H9 (cell line): ENCODE measurements at regions not wholly inside any gene's neighbourhood (a gene's known extent, or its start where the extent isn't known, plus 50 kb on each side); places are given as distances from the start of the nearest gene placed in this dataset.

Experiments
- DNase-seq: peaks from one replicate; pipeline ENCODE4 v3.0.0-alpha.2; 2017
- H2AFZ ChIP-seq: one replicate; pipeline ENCODE4 v1.6.1; 2013; ENCODE audit warnings: mild to moderate bottlenecking, low read length, control low read depth, moderate library complexity
- H2AK5ac ChIP-seq: 2 replicates; pipeline ENCODE4 v1.6.1; 2013; ENCODE audit warnings: low read length, control low read depth, mixed read lengths; ENCODE audit not compliant: insufficient read length
- H2BK120ac ChIP-seq: one replicate; pipeline ENCODE4 v1.6.1; 2013; ENCODE audit warnings: low read depth, mild to moderate bottlenecking, low read length, control low read depth, inconsistent platforms; ENCODE audit not compliant: poor library complexity, severe bottlenecking
- H2BK12ac ChIP-seq: 2 replicates; pipeline ENCODE4 v1.6.1; 2013; ENCODE audit warnings: low read length, control low read depth, mixed read lengths, low read depth; ENCODE audit not compliant: insufficient read length
- H2BK15ac ChIP-seq: 2 replicates; pipeline ENCODE4 v1.6.1; 2013; ENCODE audit warnings: low read depth, low read length, control low read depth
- H2BK20ac ChIP-seq: one replicate; pipeline ENCODE4 v1.6.1; 2013; ENCODE audit warnings: low read depth, mild to moderate bottlenecking, low read length, control low read depth, inconsistent platforms; ENCODE audit not compliant: poor library complexity, severe bottlenecking
- H2BK5ac ChIP-seq: 2 replicates; pipeline ENCODE4 v1.6.1; 2013; ENCODE audit warnings: low read length, control low read depth, mixed read lengths; ENCODE audit not compliant: insufficient read length
- H3K14ac ChIP-seq: 2 replicates; pipeline ENCODE4 v1.6.1; 2013; ENCODE audit warnings: low read length, control low read depth; ENCODE audit not compliant: insufficient read depth
- H3K18ac ChIP-seq: 2 replicates; pipeline ENCODE4 v1.6.1; 2013; ENCODE audit warnings: low read depth, mild to moderate bottlenecking, mixed read lengths, low read length, control low read depth; ENCODE audit not compliant: insufficient read length
- H3K23ac ChIP-seq: 2 replicates; pipeline ENCODE4 v1.6.1; 2013; ENCODE audit warnings: low read length, control low read depth, mixed read lengths, low read depth; ENCODE audit not compliant: insufficient read length
- H3K23me2 ChIP-seq: 2 replicates; pipeline ENCODE4 v1.6.1; 2013; ENCODE audit warnings: low read depth, mild to moderate bottlenecking, mixed read lengths, low read length, control low read depth; ENCODE audit not compliant: insufficient read length, poor library complexity, severe bottlenecking
- H3K27ac ChIP-seq: 2 replicates; pipeline ENCODE4 v1.5.1; 2013; ENCODE audit warnings: low read length, control low read depth, mixed read lengths, low read depth; ENCODE audit not compliant: insufficient read length
- H3K27me3 ChIP-seq: 2 replicates; pipeline ENCODE4 v1.6.1; 2013; ENCODE audit warnings: low read length, control low read depth, inconsistent platforms; ENCODE audit not compliant: insufficient read depth
- H3K4ac ChIP-seq: 2 replicates; pipeline ENCODE4 v1.6.1; 2013; ENCODE audit warnings: low read depth, mild to moderate bottlenecking, control low read depth, inconsistent platforms, low read length, moderate library complexity
- H3K4me1 ChIP-seq: 2 replicates; pipeline ENCODE4 v1.6.1; 2013; ENCODE audit warnings: low read length, control low read depth, inconsistent platforms; ENCODE audit not compliant: insufficient read depth
- H3K4me2 ChIP-seq: 2 replicates; pipeline ENCODE4 v1.6.1; 2013; ENCODE audit warnings: low read length, control low read depth, mixed read lengths; ENCODE audit not compliant: insufficient read length, insufficient read depth
- H3K56ac ChIP-seq: 2 replicates; pipeline ENCODE4 v1.6.1; 2013; ENCODE audit warnings: low read depth, mild to moderate bottlenecking, mixed read lengths, low read length, control low read depth; ENCODE audit not compliant: insufficient read length
- H3K79me1 ChIP-seq: 2 replicates; pipeline ENCODE4 v1.6.1; 2013; ENCODE audit warnings: low read depth, mild to moderate bottlenecking, moderate library complexity, low read length, control low read depth, inconsistent platforms; ENCODE audit not compliant: insufficient read depth, poor library complexity, severe bottlenecking
- H3K79me2 ChIP-seq: 2 replicates; pipeline ENCODE4 v1.6.1; 2013; ENCODE audit warnings: low read length, control low read depth, inconsistent platforms; ENCODE audit not compliant: insufficient read depth
- H3K9ac ChIP-seq: 2 replicates; pipeline ENCODE4 v1.6.1; 2013; ENCODE audit warnings: low read length, control low read depth, mixed read lengths; ENCODE audit not compliant: insufficient read length; ENCODE audit errors: extremely low read depth
- H3K9me3 ChIP-seq: one replicate; pipeline ENCODE4 v1.6.1; 2013; ENCODE audit warnings: low read depth, low read length, inconsistent platforms; ENCODE audit not compliant: control insufficient read depth
- H3T11ph ChIP-seq: one replicate; pipeline ENCODE4 v1.6.1; 2013; ENCODE audit warnings: mild to moderate bottlenecking, low read length, control low read depth, inconsistent platforms
- H4K20me1 ChIP-seq: one replicate; pipeline ENCODE4 v1.6.1; 2013; ENCODE audit not compliant: control insufficient read depth, insufficient read length, insufficient read depth
- H4K5ac ChIP-seq: 2 replicates; pipeline ENCODE4 v1.6.1; 2013; ENCODE audit warnings: low read depth, mild to moderate bottlenecking, mixed read lengths, low read length, control low read depth; ENCODE audit not compliant: insufficient read length
- H4K8ac ChIP-seq: replicated peaks from 2 replicates; pipeline ENCODE4 v1.6.1; 2013; ENCODE audit warnings: low read length, control low read depth, mixed read lengths, low read depth; ENCODE audit not compliant: insufficient read length
- H4K91ac ChIP-seq: 2 replicates; pipeline ENCODE4 v1.6.1; 2013; ENCODE audit warnings: low read depth, mild to moderate bottlenecking, moderate library complexity, mixed read lengths, low read length, control low read depth; ENCODE audit not compliant: insufficient read length
- H3K27ac Mint-ChIP-seq, 3 experiments: 2 replicates in 2 of 3; 3 replicates in 1 of 3; pipeline ENCODE4 v1.8.0; 2020 to 2021; ENCODE audit warnings: mixed read lengths in 3 of 3, mild to moderate bottlenecking in 1 of 3, moderate library complexity in 1 of 3
- H3K27me3 Mint-ChIP-seq: 2 replicates; pipeline ENCODE4 v1.8.0; 2021; ENCODE audit warnings: low read depth, mild to moderate bottlenecking, moderate library complexity, mixed read lengths
- H3K36me3 Mint-ChIP-seq, 3 experiments: 2 replicates in 2 of 3; 3 replicates in 1 of 3; pipeline ENCODE4 v1.8.0; 2020 to 2021; ENCODE audit warnings: low read depth in 3 of 3, mixed read lengths in 3 of 3; ENCODE audit not compliant: insufficient read depth in 1 of 3
- H3K4me1 Mint-ChIP-seq, 2 experiments: 2 replicates each; pipeline ENCODE4 v1.8.0; 2020; ENCODE audit warnings: mixed read lengths in 2 of 2
- H3K4me3 Mint-ChIP-seq, 2 experiments: 2 replicates in 1 of 2; 3 replicates in 1 of 2; pipeline ENCODE4 v1.8.0; 2020 to 2021; ENCODE audit warnings: mild to moderate bottlenecking in 2 of 2, mixed read lengths in 2 of 2, moderate library complexity in 1 of 2
- H3K9me3 Mint-ChIP-seq, 2 experiments: 2 replicates in 1 of 2; 3 replicates in 1 of 2; pipeline ENCODE4 v1.8.0; 2020; ENCODE audit warnings: mild to moderate bottlenecking in 2 of 2, mixed read lengths in 2 of 2, moderate library complexity in 1 of 2
- CTCF ChIP-seq: fragments of 200-600 bp; sonication (generic); conservative IDR thresholded peaks from 3 replicates; pipeline ENCODE4 v1.8.0; 2021; ENCODE audit warnings: antibody characterized with exemption, mild to moderate bottlenecking
- WGBS: extraction: QIAGEN DNeasy Blood & Tissue Kit; methylation state at CpG from one replicate; pipeline ENCODE4 v1.1.7; 2013; ENCODE audit warnings: missing lambda C conversion rate, low lambda C conversion rate, mixed read lengths; ENCODE audit not compliant: insufficient read length; ENCODE audit errors: extremely low coverage; 5-methylcytosine and 5-hydroxymethylcytosine counted together

GRCh38 chr2:22002066-22002465, 878.3 kb downstream of the TDRD15 start:
- H3T11ph ChIP-seq: no peak overlapping the region
- Mint-ChIP-seq H3K27me3 (no peaks in the 10 kb centered on the region), H3K4me3 (no peak overlapping the region), H3K9me3 (peaks cover 0 to 7% of the 10 kb centered on the region in 2 experiments; a peak in 1 of 5 replicates), H3K36me3 (no peaks in the 10 kb centered on the region; a peak in 1 of 7 replicates), H3K27ac (no peak overlapping the region), H3K4me1 (no peaks in the 10 kb centered on the region; a peak in 1 of 4 replicates)
- H3K23me2 ChIP-seq: no peaks in the 10 kb centered on the region
- H3K9me3 ChIP-seq: no peaks in the 10 kb centered on the region
- no peak overlapping the region for H4K5ac ChIP-seq
- no peak overlapping the region for H2BK120ac ChIP-seq
- H3K4ac ChIP-seq: no peak overlapping the region
- TF ChIP-seq CTCF: no peak
- no peak overlapping the region for H2AFZ ChIP-seq
- H2BK5ac ChIP-seq: no peak overlapping the region
- H3K27me3 ChIP-seq: no peaks in the 10 kb centered on the region
- H3K14ac ChIP-seq: no peak overlapping the region
- no peaks in the 10 kb centered on the region for H3K79me2 ChIP-seq
- H2BK20ac ChIP-seq: no peak overlapping the region
- no peak for DNase-seq
- H2BK12ac ChIP-seq: no peak overlapping the region
- no peaks in the 10 kb centered on the region for H4K20me1 ChIP-seq
- H4K8ac ChIP-seq: no peak overlapping the region
- no CpG with 5 or more reads among the region's 1 CpG for WGBS
- H3K27ac ChIP-seq: no peak overlapping the region
- no peak overlapping the region for H2AK5ac ChIP-seq
- no peak overlapping the region for H3K23ac ChIP-seq
- H2BK15ac ChIP-seq: no peak overlapping the region
- H3K9ac ChIP-seq: no peak overlapping the region
- no peak overlapping the region for H3K56ac ChIP-seq
- H3K18ac ChIP-seq: no peak overlapping the region
- H3K79me1 ChIP-seq: no peaks in the 10 kb centered on the region
- no peak overlapping the region for H3K4me2 ChIP-seq
- H3K4me1 ChIP-seq: no peaks in the 10 kb centered on the region
- H4K91ac ChIP-seq: no peak overlapping the region
